ENCODE measurements at regions not wholly inside any gene's neighbourhood (a gene's known extent, or its start where the extent isn't known, plus 50 kb on each side); places are given as distances from the start of the nearest gene placed in this dataset.

DNA sequence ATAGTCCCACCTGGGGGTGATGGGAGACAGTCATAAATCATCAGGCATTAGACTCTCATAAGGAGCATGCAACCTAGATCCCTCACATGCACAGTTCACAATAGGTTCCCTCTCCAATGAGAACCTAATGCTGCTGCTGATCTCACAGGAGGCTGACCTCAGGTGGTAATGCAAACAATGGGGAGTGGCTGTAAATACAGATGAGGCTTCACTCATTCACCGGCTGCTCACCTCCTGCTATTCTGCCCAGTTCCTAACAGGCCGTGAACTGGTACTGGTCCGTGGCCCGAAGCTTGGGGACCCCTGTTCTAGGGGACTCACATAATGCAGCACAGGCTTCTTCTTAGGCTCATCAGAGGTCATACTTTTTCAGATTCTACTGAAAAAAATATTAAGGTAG, 625.9 kb upstream of the AGA start:
- no peak for DNase-seq

- DNase-seq: no peak
Observed at GRCh38 chr4:178070163-178070562, 627.9 kb upstream of the AGA start.

GRCh38 chr4:178080312-178080711, 638.1 kb upstream of the AGA start:
- no peak for DNase-seq

- no peak for DNase-seq
Observed at GRCh38 chr4:178081176-178081575, 638.9 kb upstream of the AGA start.

DNA sequence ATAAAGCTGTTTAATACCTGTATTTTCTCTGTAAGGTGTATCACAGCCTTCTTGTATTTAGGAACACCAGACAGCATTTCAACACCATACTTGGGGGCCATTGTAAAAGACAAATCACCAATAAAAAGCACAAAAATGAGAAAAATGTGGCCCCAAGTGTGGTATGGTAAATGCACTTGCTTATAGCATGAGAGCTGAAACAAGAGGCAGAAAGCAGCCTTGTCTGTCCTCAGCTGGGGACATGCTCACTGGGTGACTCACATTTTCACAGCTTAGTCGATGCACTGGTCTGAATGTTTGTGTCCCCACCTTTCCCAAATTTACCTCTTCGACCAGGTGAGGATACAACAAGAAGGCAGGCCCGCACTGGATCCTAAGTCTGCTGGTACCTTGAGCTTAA, 639.7 kb upstream of the AGA start:
- no peak for DNase-seq

GRCh38 chr4:178082906-178083305, 640.7 kb upstream of the AGA start:
- DNase-seq: no peak

DNA sequence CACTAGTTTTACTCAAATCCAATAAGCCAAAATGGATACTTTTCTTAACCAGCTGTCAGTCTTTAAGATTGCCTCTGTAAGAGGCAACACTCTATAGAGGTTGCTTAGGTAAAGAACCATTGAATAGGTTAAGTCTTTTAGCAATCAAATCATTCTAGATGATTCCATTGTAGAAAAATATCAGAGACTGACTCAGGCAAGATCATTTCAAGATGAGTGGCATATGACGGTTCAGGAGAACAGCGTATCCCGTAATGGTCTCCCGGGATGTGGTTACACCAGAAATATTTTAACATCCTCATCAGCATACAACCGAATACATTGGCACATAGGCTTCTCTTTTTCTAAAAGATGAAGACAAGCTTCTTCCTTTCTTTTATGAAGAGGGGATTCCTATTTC, 641.7 kb upstream of the AGA start:
- no peak for DNase-seq

DNA sequence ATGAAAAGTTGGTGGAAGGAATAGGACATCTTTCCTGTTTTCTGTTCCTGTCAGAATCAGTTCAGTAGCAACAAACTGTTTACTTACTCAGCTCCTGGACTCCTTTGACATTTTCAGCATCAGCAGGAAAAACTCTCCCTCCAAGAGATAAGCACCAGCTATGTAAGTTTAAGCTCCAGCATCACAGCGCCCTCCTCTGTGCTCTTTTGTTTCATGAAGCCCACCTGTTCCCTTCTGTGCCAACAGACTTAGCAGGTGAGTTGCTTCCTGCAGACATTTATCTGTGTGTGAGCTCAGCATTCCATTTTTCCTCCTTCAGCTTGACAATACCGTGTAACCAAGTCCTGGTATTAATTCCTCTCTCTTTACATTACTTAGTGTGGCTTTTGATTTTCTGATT, 644.1 kb upstream of the AGA start:
- no peak for DNase-seq

DNA sequence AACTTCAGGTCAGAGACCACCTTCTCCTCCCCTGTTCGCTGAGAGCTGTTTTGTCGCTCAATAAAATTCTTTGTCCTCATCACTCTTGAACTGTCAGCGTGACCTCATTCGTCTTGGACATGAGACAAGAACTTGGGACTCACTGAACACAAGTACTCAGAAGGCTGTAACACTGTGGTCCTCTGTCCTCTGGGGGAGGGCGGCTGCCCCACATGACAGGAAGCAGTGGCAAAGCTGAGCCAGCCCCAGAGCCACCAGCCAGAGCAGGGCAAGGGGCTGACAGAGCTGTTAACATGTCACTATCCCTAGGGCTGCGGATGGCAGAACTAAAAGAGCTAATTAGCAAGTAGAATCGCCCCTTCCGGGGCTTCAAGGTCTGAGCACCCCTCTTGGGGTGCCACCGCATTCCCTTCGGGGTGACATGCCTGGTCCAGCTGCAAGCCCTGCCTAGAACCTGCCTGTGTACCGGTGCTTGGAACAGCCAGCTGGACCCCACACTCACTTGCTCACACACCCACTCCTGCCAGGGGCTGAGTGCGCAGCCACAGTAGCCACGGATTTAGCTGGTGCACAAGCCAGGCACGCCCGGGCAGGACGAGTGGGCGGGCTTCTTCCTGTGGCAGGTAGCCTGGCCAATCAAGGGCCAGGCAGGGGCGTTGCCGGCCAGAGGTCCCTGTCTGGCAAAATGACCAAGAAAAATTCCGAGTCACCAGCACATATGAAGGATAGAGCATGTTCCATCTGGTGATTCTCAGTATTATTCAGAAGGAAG, 648.6 kb upstream of the AGA start:
- no peak for DNase-seq

DNA sequence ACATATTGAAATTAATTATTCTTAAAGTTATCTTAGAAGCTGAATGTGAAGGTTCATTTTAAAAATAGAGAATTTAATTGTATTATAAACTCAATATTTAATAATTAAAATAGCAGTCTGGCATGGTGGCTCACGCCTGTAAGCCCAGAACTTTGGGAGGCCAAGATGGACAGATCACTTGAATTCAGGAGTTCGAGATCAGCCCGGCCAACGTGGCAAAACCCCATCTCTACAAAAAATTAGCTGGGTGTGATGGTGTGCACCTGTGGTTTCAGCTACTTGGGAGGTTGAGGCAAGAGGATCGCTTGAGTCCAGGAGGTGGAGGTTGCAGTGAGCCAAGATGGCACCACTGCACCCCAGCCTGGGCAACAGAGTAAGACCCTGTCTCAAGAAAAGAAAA, 659.9 kb upstream of the AGA start:
- DNase-seq: no peak

- no peak for DNase-seq
Observed at GRCh38 chr4:178105242-178105641, 663.0 kb upstream of the AGA start.

GRCh38 chr4:178136736-178137345, 694.6 kb upstream of the AGA start:
- DNase-seq: no peak

- no peak for DNase-seq
Observed at GRCh38 chr4:178137732-178138471, 695.7 kb upstream of the AGA start.

DNA sequence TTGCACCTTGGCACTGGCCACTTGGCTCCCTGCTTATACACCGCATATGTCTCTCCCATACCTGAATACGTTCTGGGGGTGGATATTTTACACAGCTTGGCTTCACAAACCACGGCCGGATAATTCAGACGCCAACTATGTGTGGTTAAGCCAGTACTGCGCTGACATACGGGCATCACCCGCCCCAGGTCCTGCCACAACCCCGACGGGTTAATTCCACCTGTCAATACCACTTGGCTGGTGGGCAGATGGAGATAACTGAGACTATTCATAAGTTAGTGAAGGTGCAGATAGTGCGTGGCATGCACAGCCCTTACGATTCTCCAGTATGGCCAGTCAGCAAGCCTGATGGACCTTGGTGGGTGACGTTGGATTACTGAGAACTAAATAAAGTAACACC, 696.3 kb upstream of the AGA start:
- no peak for DNase-seq

GRCh38 chr4:178140326-178140915, 698.2 kb upstream of the AGA start:
- no peak for DNase-seq

- no peak for DNase-seq
Observed at GRCh38 chr4:178142724-178143123, 700.5 kb upstream of the AGA start.

- no peak for DNase-seq
Observed at GRCh38 chr4:178148106-178148505, 705.9 kb upstream of the AGA start.

DNA sequence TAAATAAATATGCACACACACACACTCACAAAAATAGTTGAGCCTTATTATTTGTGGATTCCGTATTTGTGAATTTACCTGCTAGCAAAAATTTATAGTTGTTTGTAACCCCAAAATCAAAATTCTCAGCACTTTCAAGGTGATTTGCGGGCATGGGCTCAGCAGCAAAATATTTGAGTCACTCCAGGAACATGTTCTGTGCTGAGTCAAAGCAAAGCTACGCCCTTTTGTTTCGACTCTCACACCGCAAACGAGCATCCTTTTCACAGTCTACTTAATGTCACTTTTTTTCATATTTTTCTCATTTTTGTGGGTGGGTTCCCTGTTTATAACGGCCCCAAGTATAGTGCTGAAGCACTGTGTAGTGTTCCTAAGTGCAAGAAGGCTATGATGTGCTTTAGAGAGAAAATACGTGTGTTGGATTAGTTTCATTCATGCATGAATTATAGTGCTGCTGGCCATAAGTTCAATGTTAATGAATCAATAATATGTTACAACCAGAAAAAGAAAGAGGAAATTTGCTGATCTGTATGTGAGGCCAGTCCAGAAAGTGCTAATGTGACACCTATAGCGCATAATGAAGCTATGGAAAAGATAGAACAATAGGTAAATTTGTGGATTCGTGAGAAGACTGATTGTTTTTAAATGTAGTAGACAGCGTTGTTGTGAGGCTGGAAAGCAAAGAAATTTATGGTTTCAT, 723.2 kb upstream of the AGA start:
- no peak for DNase-seq

GRCh38 chr4:178165951-178166308, 723.7 kb upstream of the AGA start:
- DNase-seq: no peak

DNA sequence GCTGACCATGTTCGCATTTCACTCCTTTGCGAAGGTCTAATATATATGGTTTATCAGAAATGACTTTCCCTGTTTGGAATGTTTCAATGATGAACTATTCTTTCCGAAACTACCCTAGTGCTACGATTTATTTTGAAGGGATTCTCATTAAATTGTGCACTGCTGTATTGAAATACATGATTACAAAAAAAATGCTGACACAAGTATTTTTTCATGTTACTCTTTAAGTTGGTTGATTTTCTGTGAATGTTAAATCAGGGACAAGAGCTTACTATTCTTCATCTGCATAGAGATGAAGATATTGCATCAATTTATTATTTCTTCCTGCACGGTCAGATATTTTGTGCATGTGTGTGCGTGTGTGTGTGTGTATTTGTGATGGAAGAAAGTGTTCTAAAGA, 731.5 kb upstream of the AGA start:
- no peak for DNase-seq

GRCh38 chr4:178174756-178175155, 732.5 kb upstream of the AGA start:
- DNase-seq: no peak

DNA sequence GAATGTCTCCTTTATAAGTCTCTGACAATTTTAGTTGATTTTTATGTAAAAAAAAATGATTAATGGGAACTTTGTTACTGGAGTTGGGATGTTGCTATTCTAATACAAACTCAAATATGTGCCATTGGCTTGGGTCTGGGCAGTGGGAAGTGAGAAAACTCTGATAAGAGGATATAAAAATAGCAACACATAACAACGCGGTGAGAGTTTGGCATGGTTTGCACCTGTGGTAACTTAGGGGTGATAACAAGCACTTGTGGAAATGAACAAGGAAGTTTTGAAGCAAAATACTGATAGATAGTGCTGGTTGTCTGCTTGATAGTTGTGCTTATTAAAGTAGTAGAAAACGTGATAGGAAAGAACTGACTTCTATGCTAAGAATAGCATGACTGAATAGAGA, 743.3 kb upstream of the AGA start:
- no peak for DNase-seq

DNA sequence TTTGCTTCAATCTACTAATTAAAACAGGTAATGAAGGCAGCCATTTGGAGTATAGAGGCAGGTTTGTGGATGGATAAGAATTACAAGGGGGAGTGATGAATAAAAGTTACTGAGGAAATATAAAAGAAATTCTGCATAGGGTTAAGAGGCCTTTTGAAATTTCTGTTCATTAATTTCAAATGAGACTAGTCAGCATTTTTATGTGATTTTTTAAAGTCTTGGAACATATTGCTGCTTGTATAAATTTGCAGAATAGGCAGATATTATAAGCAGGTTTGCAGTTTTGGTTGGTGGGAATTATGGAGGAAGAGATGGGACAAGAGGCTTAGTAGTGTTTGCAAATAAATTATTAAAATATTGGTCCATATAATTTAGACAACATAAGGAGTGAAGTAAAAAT, 750.4 kb upstream of the AGA start:
- no peak for DNase-seq

Measured in activated CD4-positive, alpha-beta T cell treated with anti-CD3 and anti-CD28 coated beads, Interleukin-2, amount 50 U/mL, for 48 hours (primary cell).